ENCODE measurements at regions not wholly inside any gene's neighbourhood (a gene's known extent, or its start where the extent isn't known, plus 50 kb on each side); places are given as distances from the start of the nearest gene placed in this dataset.

DNA sequence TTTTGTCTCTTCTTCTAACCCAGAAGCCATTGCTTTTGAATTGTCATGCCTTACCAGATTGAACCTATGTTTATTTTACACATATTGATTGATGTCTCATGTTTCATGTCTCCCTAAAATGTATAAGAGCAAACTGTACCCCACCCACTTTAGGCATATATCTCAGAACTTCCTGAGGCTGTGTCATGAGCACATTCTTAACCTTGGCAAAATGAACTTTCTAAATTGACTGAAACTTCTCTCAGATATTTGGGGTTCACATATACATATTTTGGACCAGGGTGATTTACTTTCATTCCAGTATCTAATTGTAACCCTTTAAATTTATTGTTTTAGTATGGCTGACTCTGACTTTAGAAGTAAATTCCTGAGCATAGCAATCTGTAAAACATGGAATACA is 723.9 kb upstream of the PCDH20 start:
- TF ChIP-seq, protein P1, sequence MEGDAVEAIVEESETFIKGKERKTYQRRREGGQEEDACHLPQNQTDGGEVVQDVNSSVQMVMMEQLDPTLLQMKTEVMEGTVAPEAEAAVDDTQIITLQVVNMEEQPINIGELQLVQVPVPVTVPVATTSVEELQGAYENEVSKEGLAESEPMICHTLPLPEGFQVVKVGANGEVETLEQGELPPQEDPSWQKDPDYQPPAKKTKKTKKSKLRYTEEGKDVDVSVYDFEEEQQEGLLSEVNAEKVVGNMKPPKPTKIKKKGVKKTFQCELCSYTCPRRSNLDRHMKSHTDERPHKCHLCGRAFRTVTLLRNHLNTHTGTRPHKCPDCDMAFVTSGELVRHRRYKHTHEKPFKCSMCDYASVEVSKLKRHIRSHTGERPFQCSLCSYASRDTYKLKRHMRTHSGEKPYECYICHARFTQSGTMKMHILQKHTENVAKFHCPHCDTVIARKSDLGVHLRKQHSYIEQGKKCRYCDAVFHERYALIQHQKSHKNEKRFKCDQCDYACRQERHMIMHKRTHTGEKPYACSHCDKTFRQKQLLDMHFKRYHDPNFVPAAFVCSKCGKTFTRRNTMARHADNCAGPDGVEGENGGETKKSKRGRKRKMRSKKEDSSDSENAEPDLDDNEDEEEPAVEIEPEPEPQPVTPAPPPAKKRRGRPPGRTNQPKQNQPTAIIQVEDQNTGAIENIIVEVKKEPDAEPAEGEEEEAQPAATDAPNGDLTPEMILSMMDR (IDR thresholded peaks at IDR 0.05), result no peak
- TF ChIP-seq EP300 (IDR thresholded peaks at IDR 0.05) (no peak), POLR2A (IDR thresholded peaks at IDR 0.05) (no peak)

Data from gastroesophageal sphincter (tissue), 3 donors.